K562 (cell line): ENCODE measurements at regions not wholly inside any gene's neighbourhood (a gene's known extent, or its start where the extent isn't known, plus 50 kb on each side); places are given as distances from the start of the nearest gene placed in this dataset.

Experiments
- ADNP ChIP-seq: fragments of 200-800 bp; sonication (Bioruptor generic); IDR thresholded peaks from 2 replicates; pipeline ENCODE4 v1.6.1; 2016; ENCODE audit warnings: missing genetic modification characterization, missing compliant biosample characterization
- BRCA1 ChIP-seq, 2 experiments: fragments of 450-650 bp in 1 of 2; sonication (generic) in 1 of 2; formaldehyde crosslinking in 1 of 2; IDR thresholded peaks; 2 replicates each; pipeline versions ENCODE4 v1.5.0 to v1.6.1; 2017 to 2020; ENCODE audit warnings: mild to moderate bottlenecking in 1 of 2, missing genetic modification reagents in 1 of 2
- EHMT2 ChIP-seq: fragments of 450-650 bp; IDR thresholded peaks from 2 replicates; pipeline ENCODE4 v1.6.1; 2018; ENCODE audit warnings: antibody characterized with exemption
- EP400 ChIP-seq: fragments of 450-650 bp; IDR thresholded peaks from 2 replicates; pipeline ENCODE4 v1.6.1; 2017; ENCODE audit warnings: antibody characterized with exemption, mild to moderate bottlenecking, moderate library complexity
- HMGN3 ChIP-seq: IDR thresholded peaks from 2 replicates; pipeline ENCODE4 v1.6.1; 2011; ENCODE audit warnings: borderline replicate concordance, low read depth, mild to moderate bottlenecking, mixed read lengths, low read length; ENCODE audit not compliant: insufficient read length; ENCODE audit errors: extremely low read depth
- HNRNPK ChIP-seq: fragments of 200-400 bp; formaldehyde crosslinking; IDR thresholded peaks from one replicate; pipeline ENCODE4 v1.6.1; 2018; ENCODE audit warnings: mild to moderate bottlenecking, low read depth, low read length; ENCODE audit not compliant: poor library complexity, severe bottlenecking
- MED1 ChIP-seq: sonication (generic); formaldehyde crosslinking; IDR thresholded peaks from 2 replicates; pipeline ENCODE4 v1.8.1; 2023; ENCODE audit warnings: missing genetic modification reagents, borderline replicate concordance
- NELFE ChIP-seq: IDR thresholded peaks from 2 replicates; pipeline ENCODE4 v1.6.1; 2011; ENCODE audit warnings: mild to moderate bottlenecking; ENCODE audit not compliant: insufficient read depth, insufficient read length
- NEUROD1 ChIP-seq: fragments of 150-350 bp; IDR thresholded peaks from 2 replicates; pipeline ENCODE4 v1.6.1; 2014; ENCODE audit warnings: borderline replicate concordance, low read length, low read depth; ENCODE audit not compliant: partially characterized antibody
- SP1 ChIP-seq: sonication (generic); formaldehyde crosslinking; IDR thresholded peaks from 2 replicates; pipeline ENCODE4 v1.8.1; 2022; ENCODE audit warnings: mild to moderate bottlenecking, missing genetic modification reagents
- SRF ChIP-seq, 2 experiments: fragments of 250-450, 450-650 bp in 1 of 2; sonication (Bioruptor Pico) in 1 of 2; sonication (generic) in 1 of 2; formaldehyde crosslinking; IDR thresholded peaks; 2 replicates each; pipeline versions ENCODE4 v1.5.0 to v1.5.1; 2020 to 2022; ENCODE audit warnings: mild to moderate bottlenecking in 1 of 2, missing genetic modification reagents in 1 of 2
- ZNF263 ChIP-seq: sonication (generic); formaldehyde crosslinking; IDR thresholded peaks from 2 replicates; pipeline ENCODE4 v1.8.0; 2022; ENCODE audit warnings: mild to moderate bottlenecking, missing genetic modification reagents, borderline replicate concordance
- ZNF3 ChIP-seq: fragments of 250-450 bp; sonication (Bioruptor Pico); IDR thresholded peaks from 2 replicates; pipeline ENCODE4 v1.5.0; 2021; ENCODE audit warnings: mild to moderate bottlenecking, moderate library complexity
- ZNF384 ChIP-seq: IDR thresholded peaks from 2 replicates; pipeline ENCODE4 v1.6.1; 2012; ENCODE audit warnings: low read depth, low read length, improper control_type of control experiment
- ZNF644 ChIP-seq: fragments of 200-800 bp; sonication (Bioruptor generic); IDR thresholded peaks from 2 replicates; pipeline ENCODE4 v1.6.1; 2016; ENCODE audit warnings: low read depth, missing genetic modification characterization, missing compliant biosample characterization
- ZNF699 ChIP-seq: fragments of 250-450 bp; sonication (Bioruptor Pico); IDR thresholded peaks from 2 replicates; pipeline ENCODE4 v1.8.0; 2021; ENCODE audit warnings: mild to moderate bottlenecking, moderate library complexity; ENCODE audit not compliant: insufficient replicate concordance
- TF ChIP-seq, protein P1 (sequence below), 2 experiments: fragments of 450-650 bp; formaldehyde crosslinking in 1 of 2; IDR thresholded peaks; 2 replicates each; pipeline versions ENCODE4 v1.4.0 to v1.6.1; 2014 to 2020; ENCODE audit warnings: mild to moderate bottlenecking in 2 of 2, borderline replicate concordance in 1 of 2, low read depth in 1 of 2
- TF ChIP-seq, protein P2 (sequence below): fragments of 450-650 bp; IDR thresholded peaks from 2 replicates; pipeline ENCODE4 v1.6.1; 2017; ENCODE audit warnings: antibody characterized with exemption

GRCh38 chr6:28789553-28790083 is 134.2 kb downstream of the TRIM27 start (continued):
- TF ChIP-seq, protein P1, sequence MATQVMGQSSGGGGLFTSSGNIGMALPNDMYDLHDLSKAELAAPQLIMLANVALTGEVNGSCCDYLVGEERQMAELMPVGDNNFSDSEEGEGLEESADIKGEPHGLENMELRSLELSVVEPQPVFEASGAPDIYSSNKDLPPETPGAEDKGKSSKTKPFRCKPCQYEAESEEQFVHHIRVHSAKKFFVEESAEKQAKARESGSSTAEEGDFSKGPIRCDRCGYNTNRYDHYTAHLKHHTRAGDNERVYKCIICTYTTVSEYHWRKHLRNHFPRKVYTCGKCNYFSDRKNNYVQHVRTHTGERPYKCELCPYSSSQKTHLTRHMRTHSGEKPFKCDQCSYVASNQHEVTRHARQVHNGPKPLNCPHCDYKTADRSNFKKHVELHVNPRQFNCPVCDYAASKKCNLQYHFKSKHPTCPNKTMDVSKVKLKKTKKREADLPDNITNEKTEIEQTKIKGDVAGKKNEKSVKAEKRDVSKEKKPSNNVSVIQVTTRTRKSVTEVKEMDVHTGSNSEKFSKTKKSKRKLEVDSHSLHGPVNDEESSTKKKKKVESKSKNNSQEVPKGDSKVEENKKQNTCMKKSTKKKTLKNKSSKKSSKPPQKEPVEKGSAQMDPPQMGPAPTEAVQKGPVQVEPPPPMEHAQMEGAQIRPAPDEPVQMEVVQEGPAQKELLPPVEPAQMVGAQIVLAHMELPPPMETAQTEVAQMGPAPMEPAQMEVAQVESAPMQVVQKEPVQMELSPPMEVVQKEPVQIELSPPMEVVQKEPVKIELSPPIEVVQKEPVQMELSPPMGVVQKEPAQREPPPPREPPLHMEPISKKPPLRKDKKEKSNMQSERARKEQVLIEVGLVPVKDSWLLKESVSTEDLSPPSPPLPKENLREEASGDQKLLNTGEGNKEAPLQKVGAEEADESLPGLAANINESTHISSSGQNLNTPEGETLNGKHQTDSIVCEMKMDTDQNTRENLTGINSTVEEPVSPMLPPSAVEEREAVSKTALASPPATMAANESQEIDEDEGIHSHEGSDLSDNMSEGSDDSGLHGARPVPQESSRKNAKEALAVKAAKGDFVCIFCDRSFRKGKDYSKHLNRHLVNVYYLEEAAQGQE (IDR thresholded peaks at IDR 0.05; ENCODE audit: borderline replicate concordance) = no peak
- TF ChIP-seq, protein P1 (CRISPR knock-in tag; IDR thresholded peaks at IDR 0.05; ENCODE audit: low read depth) = 0 out of 2 replicates have a peak, but pooled peaks have one; percentile 16
- TF ChIP-seq EHMT2 (peak; percentile 52), ZNF699 (CRISPR knock-in tag) (no peak), HMGN3 (no peak), NELFE (no peak), ZNF3 (CRISPR knock-in tag) (no peak), ADNP (peak; percentile 93), SP1 (no peak; the same call in 1 of the 2 replicates), EP400 (peak; percentile 49; the same call in 1 of the 2 replicates), NEUROD1 (no peak), BRCA1 (IDR thresholded peaks at IDR 0.05) (no peak), BRCA1 (CRISPR knock-in tag; IDR thresholded peaks at IDR 0.05) (no peak), ZNF384 (peak; percentile 95), MED1 (CRISPR knock-in tag) (no peak), SRF (CRISPR knock-in tag; IDR thresholded peaks at IDR 0.05) (no peak), HNRNPK (no peak), ZNF644 (tag) (peak; percentile 47; the same call in 1 of the 2 replicates), ZNF263 (0 out of 2 replicates have a peak, but pooled peaks have one; percentile 35)
- TF ChIP-seq, protein P2, sequence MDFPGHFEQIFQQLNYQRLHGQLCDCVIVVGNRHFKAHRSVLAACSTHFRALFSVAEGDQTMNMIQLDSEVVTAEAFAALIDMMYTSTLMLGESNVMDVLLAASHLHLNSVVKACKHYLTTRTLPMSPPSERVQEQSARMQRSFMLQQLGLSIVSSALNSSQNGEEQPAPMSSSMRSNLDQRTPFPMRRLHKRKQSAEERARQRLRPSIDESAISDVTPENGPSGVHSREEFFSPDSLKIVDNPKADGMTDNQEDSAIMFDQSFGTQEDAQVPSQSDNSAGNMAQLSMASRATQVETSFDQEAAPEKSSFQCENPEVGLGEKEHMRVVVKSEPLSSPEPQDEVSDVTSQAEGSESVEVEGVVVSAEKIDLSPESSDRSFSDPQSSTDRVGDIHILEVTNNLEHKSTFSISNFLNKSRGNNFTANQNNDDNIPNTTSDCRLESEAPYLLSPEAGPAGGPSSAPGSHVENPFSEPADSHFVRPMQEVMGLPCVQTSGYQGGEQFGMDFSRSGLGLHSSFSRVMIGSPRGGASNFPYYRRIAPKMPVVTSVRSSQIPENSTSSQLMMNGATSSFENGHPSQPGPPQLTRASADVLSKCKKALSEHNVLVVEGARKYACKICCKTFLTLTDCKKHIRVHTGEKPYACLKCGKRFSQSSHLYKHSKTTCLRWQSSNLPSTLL = peak; percentile 65
